Fibroblast of pulmonary artery (primary cell): ENCODE measurements at regions not wholly inside any gene's neighbourhood (a gene's known extent, or its start where the extent isn't known, plus 50 kb on each side); places are given as distances from the start of the nearest gene placed in this dataset.

Source experiments
- DNase-seq: peaks from one replicate; pipeline ENCODE4 v3.0.0-alpha.2; 2010; ENCODE audit warnings: low read depth
- H3K4me3 ChIP-seq: replicated peaks from 2 replicates; pipeline ENCODE4 v1.5.1; 2011; ENCODE audit warnings: low read depth, mild to moderate bottlenecking, control low read depth, low read length, moderate library complexity
- CTCF ChIP-seq: IDR thresholded peaks from 2 replicates; pipeline ENCODE4 v1.5.1; 2011; ENCODE audit warnings: mild to moderate bottlenecking, control low read depth, low read length, inconsistent platforms; ENCODE audit errors: missing control alignments

- no peak for DNase-seq
- peak; percentile 41 for TF ChIP-seq CTCF
- no peak overlapping the region for H3K4me3 ChIP-seq
Observed at GRCh38 chr9:95736370-95736769, 139.1 kb upstream of the ERCC6L2 start.

GRCh38 chr9:95735701-95736100 is 139.8 kb upstream of the ERCC6L2 start:
- DNase-seq: no peak
- no peak overlapping the region for H3K4me3 ChIP-seq
- TF ChIP-seq CTCF: no peak

- no peak overlapping the region for H3K4me3 ChIP-seq
- no peak for TF ChIP-seq CTCF
- DNase-seq: no peak
Observed at GRCh38 chr9:95733741-95734666, 141.5 kb upstream of the ERCC6L2 start.

- no peak overlapping the region for H3K4me3 ChIP-seq
- no peak for DNase-seq
- TF ChIP-seq CTCF: no peak
Observed at GRCh38 chr9:95732802-95733688, 142.4 kb upstream of the ERCC6L2 start.

GRCh38 chr9:95731876-95732275 is 143.6 kb upstream of the ERCC6L2 start:
- no peak for DNase-seq
- TF ChIP-seq CTCF: no peak
- no peak overlapping the region for H3K4me3 ChIP-seq

GRCh38 chr9:95729669-95730368 is 145.7 kb upstream of the ERCC6L2 start:
- DNase-seq: no peak
- no peak overlapping the region for H3K4me3 ChIP-seq
- no peak for TF ChIP-seq CTCF
